ENCODE measurements at regions not wholly inside any gene's neighbourhood (a gene's known extent, or its start where the extent isn't known, plus 50 kb on each side); places are given as distances from the start of the nearest gene placed in this dataset.

DNA sequence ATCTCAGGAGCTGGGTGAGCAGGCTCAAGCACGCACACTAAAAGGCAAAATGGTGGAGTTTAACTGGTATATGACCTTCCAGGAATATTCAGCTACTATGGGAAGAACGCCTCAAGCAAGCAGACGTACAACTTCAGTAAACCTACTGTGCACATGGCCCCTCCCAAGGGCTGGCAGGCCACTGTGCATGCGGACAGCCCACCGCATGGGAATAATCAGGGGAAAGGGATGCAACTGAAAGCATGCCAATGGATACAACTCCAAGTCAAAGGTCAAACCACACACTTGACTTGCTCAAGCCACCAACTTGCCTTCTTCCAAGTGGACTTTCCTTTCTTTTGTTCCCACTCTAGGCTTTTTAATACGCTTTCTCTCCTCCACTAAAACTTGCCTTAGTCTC, 121.6 kb upstream of the SNTG2 start:
- TF ChIP-seq YY1 (IDR thresholded peaks at IDR 0.05; ENCODE audit: low read depth) (no peak), TAF1 (IDR thresholded peaks at IDR 0.05; ENCODE audit: low read depth) (no peak), EGR1 (IDR thresholded peaks at IDR 0.05) (no peak), CREB1 (IDR thresholded peaks at IDR 0.05; ENCODE audit: low read depth) (no peak), RAD21 (IDR thresholded peaks at IDR 0.05; ENCODE audit: low read depth) (no peak), NFIC (IDR thresholded peaks at IDR 0.05) (no peak), TCF12 (IDR thresholded peaks at IDR 0.05; ENCODE audit: low read depth) (no peak), FOXM1 (IDR thresholded peaks at IDR 0.05; ENCODE audit: borderline replicate concordance, low read depth) (no peak), TEAD4 (IDR thresholded peaks at IDR 0.05) (no peak), EP300 (IDR thresholded peaks at IDR 0.05; ENCODE audit: borderline replicate concordance) (no peak), ZBTB7A (IDR thresholded peaks at IDR 0.05; ENCODE audit: low read depth) (no peak), CEBPB (IDR thresholded peaks at IDR 0.05) (no peak), REST (IDR thresholded peaks at IDR 0.05; ENCODE audit: low read depth) (no peak)
- TF ChIP-seq, protein P1, sequence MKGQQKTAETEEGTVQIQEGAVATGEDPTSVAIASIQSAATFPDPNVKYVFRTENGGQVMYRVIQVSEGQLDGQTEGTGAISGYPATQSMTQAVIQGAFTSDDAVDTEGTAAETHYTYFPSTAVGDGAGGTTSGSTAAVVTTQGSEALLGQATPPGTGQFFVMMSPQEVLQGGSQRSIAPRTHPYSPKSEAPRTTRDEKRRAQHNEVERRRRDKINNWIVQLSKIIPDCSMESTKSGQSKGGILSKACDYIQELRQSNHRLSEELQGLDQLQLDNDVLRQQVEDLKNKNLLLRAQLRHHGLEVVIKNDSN (IDR thresholded peaks at IDR 0.05): no peak
- TF ChIP-seq, protein P2, sequence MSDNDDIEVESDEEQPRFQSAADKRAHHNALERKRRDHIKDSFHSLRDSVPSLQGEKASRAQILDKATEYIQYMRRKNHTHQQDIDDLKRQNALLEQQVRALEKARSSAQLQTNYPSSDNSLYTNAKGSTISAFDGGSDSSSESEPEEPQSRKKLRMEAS (IDR thresholded peaks at IDR 0.05): no peak

DNA sequence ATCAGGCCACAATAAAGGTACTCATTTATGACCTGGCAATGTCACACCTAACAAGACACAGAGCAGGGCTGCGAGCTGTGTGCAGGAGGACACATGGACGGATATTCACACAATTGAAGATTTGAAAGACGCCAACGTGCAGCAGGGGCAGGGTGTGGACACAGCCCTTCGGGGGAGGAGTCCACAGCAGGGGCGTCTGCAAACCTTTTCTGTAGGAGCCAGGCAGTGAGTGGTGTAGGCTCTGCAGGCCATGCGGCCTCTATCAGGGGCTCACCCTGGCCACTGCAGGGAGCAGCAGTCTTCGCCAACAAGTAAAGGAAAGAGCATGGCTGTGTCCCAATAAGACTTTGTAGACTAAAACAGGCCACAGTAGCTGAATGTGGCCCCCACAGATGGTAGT, 125.7 kb upstream of the SNTG2 start:
- TF ChIP-seq CEBPB (IDR thresholded peaks at IDR 0.05) (no peak), FOXM1 (IDR thresholded peaks at IDR 0.05; ENCODE audit: borderline replicate concordance, low read depth) (no peak), ZBTB7A (IDR thresholded peaks at IDR 0.05; ENCODE audit: low read depth) (no peak), CREB1 (IDR thresholded peaks at IDR 0.05; ENCODE audit: low read depth) (no peak), TCF12 (IDR thresholded peaks at IDR 0.05; ENCODE audit: low read depth) (no peak), EGR1 (IDR thresholded peaks at IDR 0.05) (no peak), TAF1 (IDR thresholded peaks at IDR 0.05; ENCODE audit: low read depth) (no peak)
- TF ChIP-seq, protein P2 (IDR thresholded peaks at IDR 0.05): no peak
- TF ChIP-seq, protein P1 (IDR thresholded peaks at IDR 0.05): no peak

GRCh38 chr2:824524-824923, 126.1 kb upstream of the SNTG2 start:
- no peak for TF ChIP-seq CREB1 (IDR thresholded peaks at IDR 0.05; ENCODE audit: low read depth)
- TF ChIP-seq TCF12 (IDR thresholded peaks at IDR 0.05; ENCODE audit: low read depth): no peak
- no peak for TF ChIP-seq TAF1 (IDR thresholded peaks at IDR 0.05; ENCODE audit: low read depth)
- TF ChIP-seq REST (IDR thresholded peaks at IDR 0.05; ENCODE audit: low read depth): no peak

DNA sequence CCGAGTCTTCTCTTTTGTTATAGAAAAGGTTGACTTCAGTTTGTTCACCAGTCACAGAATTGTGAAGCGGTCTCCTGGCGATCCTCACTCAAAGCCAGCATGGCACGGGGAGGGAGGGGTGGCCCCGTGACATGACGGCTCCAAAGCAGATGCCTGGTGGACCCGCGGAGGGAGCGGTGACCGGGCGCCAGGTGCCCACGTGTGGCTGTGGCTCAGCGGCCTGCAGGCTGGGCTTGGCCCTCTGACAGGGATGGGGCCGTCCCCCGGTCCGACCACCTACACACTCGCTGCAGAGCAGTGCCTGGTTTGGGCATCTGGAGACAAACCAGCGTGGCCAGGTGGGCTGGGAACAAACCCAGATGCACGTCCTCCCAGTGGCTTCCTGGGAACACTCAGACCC, 129.1 kb upstream of the SNTG2 start:
- TF ChIP-seq CREB1 (IDR thresholded peaks at IDR 0.05; ENCODE audit: low read depth): no peak
- TF ChIP-seq ZBTB7A (IDR thresholded peaks at IDR 0.05; ENCODE audit: low read depth): no peak
- TF ChIP-seq RAD21 (IDR thresholded peaks at IDR 0.05; ENCODE audit: low read depth): no peak
- TF ChIP-seq REST (IDR thresholded peaks at IDR 0.05; ENCODE audit: low read depth): no peak
- TF ChIP-seq NFIC (IDR thresholded peaks at IDR 0.05): no peak
- TF ChIP-seq YY1 (IDR thresholded peaks at IDR 0.05; ENCODE audit: low read depth): no peak
- TF ChIP-seq, protein P1 (IDR thresholded peaks at IDR 0.05): no peak
- no peak for TF ChIP-seq EGR1 (IDR thresholded peaks at IDR 0.05)
- TF ChIP-seq TCF12 (IDR thresholded peaks at IDR 0.05; ENCODE audit: low read depth): no peak
- TF ChIP-seq FOXM1 (IDR thresholded peaks at IDR 0.05; ENCODE audit: borderline replicate concordance, low read depth): no peak
- TF ChIP-seq, protein P2 (IDR thresholded peaks at IDR 0.05): no peak
- TF ChIP-seq TEAD4 (IDR thresholded peaks at IDR 0.05): no peak
- TF ChIP-seq EP300 (IDR thresholded peaks at IDR 0.05; ENCODE audit: borderline replicate concordance): no peak
- no peak for TF ChIP-seq TAF1 (IDR thresholded peaks at IDR 0.05; ENCODE audit: low read depth)
- TF ChIP-seq CEBPB (IDR thresholded peaks at IDR 0.05): no peak
